HG03025 (cell line): ENCODE measurements at regions not wholly inside any gene's neighbourhood (a gene's known extent, or its start where the extent isn't known, plus 50 kb on each side); places are given as distances from the start of the nearest gene placed in this dataset.

Source experiments
- ATAC-seq: cut with Tn5 transposase; IDR thresholded peaks from one replicate; pipeline ENCODE4 v1.9.1; 2021; ENCODE audit warnings: mild to moderate bottlenecking, moderate library complexity; ENCODE audit not compliant: unreplicated experiment, low FRiP score

DNA sequence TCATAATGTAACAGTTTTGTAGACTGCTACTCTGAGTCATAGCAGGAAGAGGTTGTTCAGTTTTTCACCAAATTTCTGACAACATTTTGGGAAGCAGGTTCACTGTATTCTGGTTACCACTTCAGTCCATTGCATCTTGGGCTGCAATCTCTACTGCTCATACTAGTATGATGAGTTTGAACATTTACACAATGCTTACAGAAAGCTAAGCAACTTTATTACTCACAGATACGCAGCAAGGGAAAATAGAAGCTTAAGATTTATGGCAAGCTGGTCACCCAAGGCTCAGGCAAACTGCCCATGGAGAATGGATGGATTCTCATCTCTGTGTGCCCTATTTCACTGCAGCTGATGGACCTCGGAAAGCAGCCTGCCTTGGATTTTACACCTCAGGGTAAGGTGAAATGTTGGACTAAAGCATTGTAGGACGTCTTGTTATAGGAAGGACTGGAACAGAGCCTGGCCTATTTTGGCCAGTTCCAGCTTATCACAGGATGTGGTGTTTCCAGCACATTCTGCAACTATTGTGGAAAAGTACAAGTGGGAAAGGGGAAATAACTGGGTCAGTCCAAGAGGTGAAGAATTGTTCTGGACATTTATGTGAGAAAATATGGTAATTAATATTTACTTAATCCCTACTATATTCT is 887.1 kb upstream of the AGA start:
- ATAC-seq = no peak

- ATAC-seq = no peak
Observed at GRCh38 chr4:178333355-178333754, 891.1 kb upstream of the AGA start.

DNA sequence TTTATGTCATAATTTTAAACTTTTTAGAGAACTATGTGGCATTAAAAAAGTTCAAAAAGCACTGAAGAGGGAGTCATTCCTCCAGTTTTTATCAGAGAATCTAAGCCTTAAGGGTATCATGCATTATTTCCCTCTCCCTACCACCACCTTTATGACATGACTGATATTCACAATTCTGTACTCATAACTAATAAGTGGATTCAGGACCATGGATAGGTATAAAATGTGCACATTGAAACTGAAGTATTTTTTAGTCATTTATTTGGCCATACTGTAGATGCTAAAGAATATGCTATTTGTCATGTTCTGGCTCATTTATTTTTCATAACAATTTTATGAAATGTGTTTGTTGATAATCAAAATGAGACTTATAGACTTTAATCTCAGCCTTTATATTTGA is 897.5 kb upstream of the AGA start:
- no peak for ATAC-seq

- no peak for ATAC-seq
Observed at GRCh38 chr4:178340468-178340867, 898.2 kb upstream of the AGA start.

DNA sequence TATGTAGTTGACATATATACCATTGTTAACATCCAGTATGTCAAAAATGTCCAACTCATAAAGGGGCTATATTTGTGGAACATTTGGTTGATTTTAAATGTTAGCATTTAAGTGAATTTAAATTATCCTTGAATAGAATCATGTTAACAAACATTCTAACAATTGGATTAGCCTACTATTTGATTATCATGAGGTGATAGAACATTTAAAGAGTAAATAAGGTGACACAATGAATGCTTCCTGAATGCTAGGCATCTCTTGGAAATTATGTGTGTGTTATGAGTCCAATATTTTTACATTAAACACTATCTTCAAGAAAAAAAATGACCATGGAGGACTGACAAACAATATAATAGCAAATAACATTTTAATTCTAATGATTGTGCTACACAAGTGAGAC is 901.9 kb upstream of the AGA start:
- ATAC-seq = no peak

GRCh38 chr4:178347111-178347510 is 904.9 kb upstream of the AGA start:
- no peak for ATAC-seq

DNA sequence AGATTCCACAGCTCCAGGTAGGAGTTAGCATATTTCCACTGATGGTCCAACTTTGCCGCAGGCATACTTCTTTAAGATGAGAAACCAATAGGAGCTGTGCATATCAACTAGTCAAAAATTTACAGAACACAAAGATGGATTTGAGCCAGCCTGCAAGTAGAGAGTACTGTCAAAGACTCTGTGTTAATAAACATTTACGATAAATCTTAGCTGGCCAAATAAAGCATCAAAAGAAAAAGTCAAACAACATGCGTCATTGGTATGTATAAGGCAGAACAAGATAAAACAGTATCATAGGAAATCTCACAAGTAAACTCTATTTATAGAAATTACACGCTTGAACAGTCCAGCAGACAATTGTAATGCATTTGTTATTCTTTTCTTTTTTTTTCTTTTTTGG is 907.4 kb upstream of the AGA start:
- ATAC-seq = no peak

DNA sequence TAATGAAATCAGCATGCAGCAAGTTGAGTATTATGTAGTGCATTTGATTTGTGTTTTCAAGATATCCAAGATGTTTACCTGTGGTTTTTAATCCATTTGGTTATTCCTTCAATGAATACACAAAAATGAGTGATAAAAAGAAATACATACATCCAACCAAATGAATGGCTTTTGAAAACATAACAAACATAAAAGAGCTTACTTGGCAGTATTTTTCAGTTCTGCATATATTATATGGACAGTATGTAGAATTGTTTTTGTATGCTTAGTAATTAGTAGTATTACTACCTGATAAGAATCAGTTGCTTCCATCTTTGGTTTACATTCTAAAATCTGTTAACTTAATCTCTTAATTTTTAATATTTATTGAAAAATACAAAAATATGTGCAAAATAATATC is 908.9 kb upstream of the AGA start:
- no peak for ATAC-seq

- no peak for ATAC-seq
Observed at GRCh38 chr4:178356725-178357124, 914.5 kb upstream of the AGA start.

DNA sequence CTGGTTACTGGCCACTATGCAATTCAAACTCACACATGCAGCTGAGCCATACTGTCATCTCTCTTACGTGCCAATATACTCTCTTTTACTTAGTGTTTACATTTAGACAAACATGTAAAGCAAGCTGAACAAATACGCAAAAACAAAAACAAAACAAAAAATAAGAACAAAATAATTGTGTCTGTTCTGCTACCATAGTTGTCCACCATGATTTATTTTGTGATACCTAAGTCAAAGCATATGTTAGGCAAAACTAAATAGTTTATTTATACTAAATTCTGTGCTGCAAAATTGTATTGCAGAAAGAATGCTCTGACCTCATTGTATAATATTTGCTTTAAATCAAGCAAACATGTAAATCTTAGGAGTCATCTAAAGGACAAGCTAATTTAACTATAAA is 943.2 kb upstream of the AGA start:
- no peak for ATAC-seq

GRCh38 chr4:178387756-178388155 is 945.5 kb upstream of the AGA start:
- ATAC-seq = no peak

DNA sequence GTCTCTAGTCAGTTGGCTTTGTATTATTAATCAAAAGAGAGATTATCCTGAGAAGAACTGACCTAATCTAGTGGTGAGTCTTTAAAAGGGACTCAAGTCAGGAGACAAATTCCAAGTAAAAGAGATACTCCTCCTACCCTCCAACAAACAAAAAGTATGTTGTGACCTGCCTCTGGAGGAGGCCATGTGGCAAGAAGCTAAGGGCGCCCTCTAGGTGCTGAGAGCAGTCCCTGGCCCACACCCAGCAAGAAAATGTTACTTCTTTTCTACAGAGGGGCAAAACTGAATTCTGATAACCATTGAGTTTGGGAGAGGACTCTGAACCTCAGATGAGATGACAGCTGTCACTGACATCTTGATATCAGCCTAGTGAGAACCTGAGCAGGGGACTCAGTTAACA is 953.6 kb upstream of the AGA start:
- ATAC-seq = no peak

GRCh38 chr4:178412455-178412854 is 970.2 kb upstream of the AGA start:
- no peak for ATAC-seq

DNA sequence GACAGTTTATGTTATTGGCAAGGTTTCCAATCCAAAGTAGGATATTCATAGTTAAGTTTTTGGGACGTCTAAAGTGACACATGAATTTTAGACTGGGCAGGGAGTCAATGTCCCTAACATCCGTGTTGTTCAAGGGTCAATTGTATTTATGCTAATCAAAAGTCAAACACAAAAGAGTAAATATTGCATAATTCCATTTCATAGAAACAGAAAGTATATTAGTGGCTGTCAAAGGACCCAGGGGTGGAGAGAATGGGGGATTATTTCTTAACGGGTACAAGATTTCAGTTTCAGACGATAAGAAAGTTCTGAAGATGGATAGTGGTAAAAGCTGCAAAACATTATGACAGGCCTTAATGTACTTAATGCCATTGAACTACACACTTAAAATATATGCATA is 971.8 kb upstream of the AGA start:
- ATAC-seq = no peak

DNA sequence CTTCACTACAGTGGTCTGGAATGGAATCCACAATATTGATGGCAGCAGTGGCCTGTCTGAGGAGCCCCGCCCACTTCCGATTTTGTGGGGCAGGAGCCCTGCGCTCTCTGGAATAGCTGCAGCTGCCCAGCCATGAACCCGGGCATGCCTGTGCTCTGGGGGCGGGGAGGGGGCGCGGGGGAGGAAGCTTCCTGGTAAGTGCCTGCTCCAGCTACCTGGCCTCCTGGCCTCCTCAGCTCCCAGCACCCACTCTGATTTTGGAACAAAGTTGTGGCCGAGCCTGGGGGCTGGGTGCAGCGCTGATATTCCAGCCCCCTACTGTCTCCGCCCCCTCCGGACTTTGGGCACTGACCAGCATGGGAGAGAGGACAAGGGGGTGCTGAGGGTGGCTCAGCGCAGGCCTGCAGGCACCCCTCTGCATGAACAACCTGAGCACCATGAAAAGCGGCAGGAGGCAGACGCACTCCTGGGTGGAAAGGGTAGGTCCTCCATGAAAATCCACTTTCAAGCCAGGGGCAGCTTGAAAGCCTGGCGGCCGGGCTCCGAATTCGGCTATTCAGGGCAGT is 972.7 kb upstream of the AGA start:
- ATAC-seq = no peak

DNA sequence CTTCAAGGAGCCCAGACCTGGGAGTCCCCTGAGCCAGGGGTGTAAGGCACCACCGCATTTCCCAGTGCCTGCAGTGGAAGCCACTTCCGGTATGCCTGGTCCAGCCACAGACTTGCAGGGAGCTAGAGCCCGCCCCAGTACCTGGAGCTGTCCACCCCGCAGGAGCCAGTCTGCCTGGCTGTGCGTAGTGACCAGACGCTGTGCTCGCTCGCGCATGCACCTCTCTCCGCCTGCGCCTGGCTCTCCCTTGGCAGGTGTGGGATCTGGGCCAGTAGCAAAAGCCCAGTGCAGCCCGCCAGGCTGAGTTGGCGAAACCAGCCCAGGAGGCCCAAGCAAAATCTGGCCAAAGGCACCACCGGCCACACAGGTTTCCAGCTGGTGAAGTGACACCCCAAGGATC is 973.7 kb upstream of the AGA start:
- no peak for ATAC-seq

- no peak for ATAC-seq
Observed at GRCh38 chr4:178423366-178423765, 981.1 kb upstream of the AGA start.

- no peak for ATAC-seq
Observed at GRCh38 chr4:178426871-178427270, 984.6 kb upstream of the AGA start.

DNA sequence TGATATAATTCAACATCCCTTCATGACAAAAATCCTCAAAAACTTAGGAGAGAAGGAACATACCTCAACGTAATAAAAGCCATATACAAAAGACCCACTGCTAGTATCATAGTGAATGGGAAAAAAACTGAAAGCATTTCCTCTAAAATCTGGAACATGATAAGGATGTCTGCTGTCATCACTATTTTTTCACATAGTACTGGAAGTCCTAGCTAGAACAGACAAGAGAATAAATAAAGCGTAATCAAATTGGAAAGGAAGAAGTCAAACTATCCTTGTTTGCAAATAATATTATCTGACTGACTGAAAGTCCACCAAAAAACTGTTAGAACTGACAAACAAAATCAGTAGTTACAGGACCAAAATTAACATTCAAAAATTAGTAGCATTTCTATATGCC is 985.4 kb upstream of the AGA start:
- ATAC-seq = no peak

DNA sequence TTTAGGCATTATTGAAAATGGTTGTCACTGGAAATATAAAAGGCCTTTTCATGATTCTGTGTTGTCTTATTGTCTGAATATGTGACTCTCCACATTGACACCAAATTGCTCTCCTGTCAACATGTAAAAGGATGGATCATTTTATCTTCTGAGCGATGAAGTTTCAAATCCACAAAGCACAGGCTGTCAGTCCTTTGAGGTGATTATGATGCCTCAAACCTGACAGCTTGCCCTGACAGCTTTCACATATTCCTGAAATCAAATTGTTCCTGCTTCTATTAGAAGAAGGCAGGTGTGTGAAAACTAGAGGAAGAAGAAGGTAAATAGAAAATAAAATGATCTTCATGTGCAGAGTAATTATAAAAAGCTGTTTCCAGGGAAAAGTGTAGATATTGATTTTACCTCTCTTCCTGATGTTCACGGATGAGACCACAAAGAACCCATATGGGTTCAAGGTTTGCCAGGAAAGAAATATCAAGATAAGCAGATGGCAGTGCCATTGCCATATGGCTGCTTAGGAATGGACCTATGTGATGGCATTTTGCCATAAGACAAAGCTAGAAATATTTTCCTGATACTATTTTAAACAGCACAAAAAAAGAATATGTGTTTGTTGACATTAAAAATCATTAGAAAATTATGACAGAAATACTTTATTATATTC is 1006.3 kb upstream of the AGA start:
- no peak for ATAC-seq

DNA sequence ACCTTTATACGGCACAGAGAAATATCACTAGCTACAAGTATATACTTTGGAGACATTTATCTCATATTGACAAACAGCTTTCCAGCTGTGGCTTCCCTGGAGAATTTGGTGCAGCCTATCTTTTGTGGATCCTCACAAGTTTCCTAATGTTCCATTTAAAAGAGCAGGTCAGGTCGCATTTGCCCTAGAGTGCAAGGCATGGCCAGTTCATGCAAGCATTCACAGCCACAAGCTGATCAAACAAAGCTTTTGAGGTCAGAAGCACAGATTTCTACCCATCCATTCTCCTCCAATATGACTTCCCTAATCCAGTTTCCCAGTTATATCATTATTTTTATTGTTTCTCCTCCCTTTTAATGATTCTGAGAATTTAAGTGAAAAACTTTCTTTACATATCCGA is 1008.4 kb upstream of the AGA start:
- no peak for ATAC-seq

DNA sequence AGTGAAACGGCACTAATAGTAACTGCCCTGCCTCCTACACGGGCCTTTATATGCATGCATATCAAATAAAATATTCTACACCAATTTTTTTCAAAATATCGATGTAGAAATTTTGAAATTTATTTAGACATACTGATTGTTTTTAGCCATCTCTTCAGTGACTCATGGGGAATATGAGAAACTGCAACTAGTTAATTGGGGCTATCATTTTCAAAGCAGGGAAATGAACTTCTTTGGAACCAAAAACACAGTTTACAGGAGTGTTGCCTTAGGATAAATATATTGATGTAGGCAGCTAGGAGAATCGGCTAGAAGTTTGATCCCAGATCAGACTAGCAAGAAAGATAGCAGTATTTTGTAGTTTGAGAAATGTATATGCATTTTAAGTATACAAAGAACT is 1010.8 kb upstream of the AGA start:
- no peak for ATAC-seq
